NB4 (cell line): ENCODE measurements at regions not wholly inside any gene's neighbourhood (a gene's known extent, or its start where the extent isn't known, plus 50 kb on each side); places are given as distances from the start of the nearest gene placed in this dataset.

Experiments
- MAX ChIP-seq: IDR thresholded peaks from 2 replicates; pipeline ENCODE4 v1.6.1; 2011; ENCODE audit warnings: low read depth, low read length
- POLR2A ChIP-seq: IDR thresholded peaks from 2 replicates; pipeline ENCODE4 v1.6.1; 2011; ENCODE audit warnings: mild to moderate bottlenecking; ENCODE audit not compliant: insufficient read length; ENCODE audit errors: extremely low read depth
- TF ChIP-seq, protein P1 (sequence below): IDR thresholded peaks from one replicate; pipeline ENCODE4 v1.5.1; 2012; ENCODE audit warnings: low read depth, low read length

DNA sequence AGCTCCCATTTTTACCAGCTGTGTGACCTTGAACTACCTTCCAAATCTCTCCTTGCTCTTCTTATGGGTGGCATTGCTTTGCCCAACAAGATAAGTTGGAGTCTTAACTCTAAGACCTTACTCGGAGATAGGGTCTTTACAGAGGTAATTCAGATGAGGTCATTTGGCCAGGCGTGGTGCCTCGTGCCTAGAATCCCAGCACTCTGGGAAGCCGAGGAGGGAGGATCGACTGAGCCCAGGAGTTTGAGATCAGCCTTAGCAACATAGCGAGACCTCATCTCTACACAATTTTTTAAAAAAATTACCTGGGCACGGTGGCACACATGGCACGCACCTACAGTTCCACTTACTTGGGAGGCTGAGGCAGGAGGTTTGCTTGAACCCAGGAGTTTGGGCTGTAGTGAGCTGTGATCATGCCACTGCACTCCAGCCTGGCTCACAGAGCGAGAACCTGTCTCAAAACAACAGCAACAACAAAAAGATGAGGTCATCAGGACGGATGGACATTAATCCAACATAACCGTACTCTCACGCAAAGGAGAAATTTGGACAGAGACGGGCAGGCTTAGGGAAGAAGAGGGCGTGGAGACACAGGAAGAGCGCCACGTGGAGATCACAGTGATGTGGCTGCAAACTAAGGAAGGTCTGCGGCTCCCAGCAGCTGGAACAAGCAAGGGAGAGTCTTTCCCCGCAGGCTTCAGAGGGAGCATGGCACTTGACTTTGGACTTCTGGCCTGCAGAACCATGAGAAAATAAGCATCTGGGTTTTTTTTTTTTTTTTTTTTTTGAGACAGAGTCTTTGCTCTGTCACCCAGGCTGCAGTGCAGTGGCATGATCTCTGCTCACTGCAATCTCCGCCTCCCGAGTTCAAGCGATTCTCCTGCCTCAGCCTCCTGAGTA, 122.3 kb upstream of the CARD11 start:
- TF ChIP-seq, protein P1, sequence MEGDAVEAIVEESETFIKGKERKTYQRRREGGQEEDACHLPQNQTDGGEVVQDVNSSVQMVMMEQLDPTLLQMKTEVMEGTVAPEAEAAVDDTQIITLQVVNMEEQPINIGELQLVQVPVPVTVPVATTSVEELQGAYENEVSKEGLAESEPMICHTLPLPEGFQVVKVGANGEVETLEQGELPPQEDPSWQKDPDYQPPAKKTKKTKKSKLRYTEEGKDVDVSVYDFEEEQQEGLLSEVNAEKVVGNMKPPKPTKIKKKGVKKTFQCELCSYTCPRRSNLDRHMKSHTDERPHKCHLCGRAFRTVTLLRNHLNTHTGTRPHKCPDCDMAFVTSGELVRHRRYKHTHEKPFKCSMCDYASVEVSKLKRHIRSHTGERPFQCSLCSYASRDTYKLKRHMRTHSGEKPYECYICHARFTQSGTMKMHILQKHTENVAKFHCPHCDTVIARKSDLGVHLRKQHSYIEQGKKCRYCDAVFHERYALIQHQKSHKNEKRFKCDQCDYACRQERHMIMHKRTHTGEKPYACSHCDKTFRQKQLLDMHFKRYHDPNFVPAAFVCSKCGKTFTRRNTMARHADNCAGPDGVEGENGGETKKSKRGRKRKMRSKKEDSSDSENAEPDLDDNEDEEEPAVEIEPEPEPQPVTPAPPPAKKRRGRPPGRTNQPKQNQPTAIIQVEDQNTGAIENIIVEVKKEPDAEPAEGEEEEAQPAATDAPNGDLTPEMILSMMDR: no peak
- TF ChIP-seq POLR2A (no peak), MAX (no peak)
